OCI-LY3 (cell line): ENCODE measurements at regions not wholly inside any gene's neighbourhood (a gene's known extent, or its start where the extent isn't known, plus 50 kb on each side); places are given as distances from the start of the nearest gene placed in this dataset.

Experiments
- H2AFZ ChIP-seq: fragments of 200-600, 300-600 bp; shearing (Covaris generic); 2 replicates; pipeline ENCODE4 v1.6.0; 2014; ENCODE audit warnings: antibody characterized with exemption, low read depth, low read length
- H3K27ac ChIP-seq: fragments of 200-600, 300-600 bp; sonication (generic); 2 replicates; pipeline ENCODE4 v1.5.1; 2014; ENCODE audit warnings: mild to moderate bottlenecking, low read length, moderate library complexity, mixed read lengths
- H3K27me3 ChIP-seq: fragments of 200-600, 300-600 bp; sonication (generic); 2 replicates; pipeline ENCODE4 v1.6.1; 2014; ENCODE audit warnings: low read depth, low read length, mixed read lengths
- H3K36me3 ChIP-seq: fragments of 200-600, 300-600 bp; sonication (generic); replicated peaks from 2 replicates; pipeline ENCODE3; 2014; ENCODE audit warnings: low read depth, low read length, mixed read lengths
- H3K4me1 ChIP-seq: fragments of 300-600, 200-600 bp; sonication (generic); 2 replicates; pipeline ENCODE4 v1.6.1; 2014; ENCODE audit warnings: low read length, mixed read lengths
- H3K4me2 ChIP-seq: fragments of 200-600, 300-600 bp; sonication (generic); 2 replicates; pipeline ENCODE4 v1.6.1; 2014; ENCODE audit warnings: low read length, mixed read lengths
- H3K4me3 ChIP-seq: fragments of 300-600, 200-600 bp; sonication (generic); 2 replicates; pipeline ENCODE4 v1.5.1; 2014; ENCODE audit warnings: antibody characterized with exemption, mild to moderate bottlenecking, low read length, moderate library complexity
- H3K79me2 ChIP-seq: fragments of 300-600, 200-600 bp; shearing (Covaris generic); 2 replicates; pipeline ENCODE4 v1.6.1; 2014; ENCODE audit warnings: mild to moderate bottlenecking, low read length, mixed read lengths
- H3K9ac ChIP-seq: fragments of 300-600, 200-600 bp; shearing (Covaris generic); 2 replicates; pipeline ENCODE4 v1.6.0; 2014; ENCODE audit warnings: mild to moderate bottlenecking, low read length, moderate library complexity
- H3K9me3 ChIP-seq: fragments of 200-600, 300-600 bp; shearing (Covaris generic); 2 replicates; pipeline ENCODE4 v1.6.1; 2014; ENCODE audit warnings: low read length, mixed read lengths; ENCODE audit not compliant: insufficient read depth
- H4K20me1 ChIP-seq: fragments of 200-600, 300-600 bp; sonication (generic); 2 replicates; pipeline ENCODE4 v1.6.1; 2016; ENCODE audit warnings: low read length, mixed read lengths; ENCODE audit not compliant: insufficient read depth
- EZH2phosphoT487 ChIP-seq: fragments of 200-600 bp; shearing (Covaris generic); IDR thresholded peaks from 2 replicates; pipeline ENCODE4 v1.6.1; 2018; ENCODE audit warnings: antibody characterized with exemption, mixed run types, low read depth
- TF ChIP-seq, protein P1 (sequence below): fragments of 200-600, 300-600 bp; sonication (generic); IDR thresholded peaks from 2 replicates; pipeline ENCODE4 v1.5.1; 2014; ENCODE audit warnings: antibody characterized with exemption, low read length, low read depth

DNA sequence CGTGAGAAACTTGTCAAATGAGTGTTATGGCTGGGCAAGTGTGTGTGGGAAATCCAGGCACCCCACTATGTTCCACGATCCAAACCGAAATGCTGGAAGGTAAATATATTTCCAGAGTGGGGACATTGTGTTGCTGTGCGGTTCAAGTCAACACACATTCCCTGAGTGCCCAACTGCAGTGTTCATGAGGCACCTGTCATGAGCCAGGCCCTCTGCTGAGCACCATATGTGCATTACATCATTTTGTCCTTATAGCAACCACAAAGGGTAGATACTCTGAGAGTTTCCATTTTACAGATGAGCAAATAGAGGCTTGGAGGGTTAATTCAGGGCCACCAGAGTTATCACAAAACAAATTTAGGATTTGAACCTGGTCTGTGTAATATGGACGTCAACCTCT, 59.9 kb upstream of the SOD1 start:
- Histone ChIP-seq H3K9me3 (no peaks in the 10 kb centered on the region), H3K9ac (no peak overlapping the region), H3K4me2 (no peak overlapping the region), H3K4me1 (no peaks in the 10 kb centered on the region), H3K4me3 (no peak overlapping the region), H2AFZ (no peak overlapping the region), H3K27ac (no peak overlapping the region), H3K79me2 (no peaks in the 10 kb centered on the region), H4K20me1 (no peaks in the 10 kb centered on the region), H3K36me3 (no peaks in the 10 kb centered on the region), H3K27me3 (no peaks in the 10 kb centered on the region)
- TF ChIP-seq, protein P1, sequence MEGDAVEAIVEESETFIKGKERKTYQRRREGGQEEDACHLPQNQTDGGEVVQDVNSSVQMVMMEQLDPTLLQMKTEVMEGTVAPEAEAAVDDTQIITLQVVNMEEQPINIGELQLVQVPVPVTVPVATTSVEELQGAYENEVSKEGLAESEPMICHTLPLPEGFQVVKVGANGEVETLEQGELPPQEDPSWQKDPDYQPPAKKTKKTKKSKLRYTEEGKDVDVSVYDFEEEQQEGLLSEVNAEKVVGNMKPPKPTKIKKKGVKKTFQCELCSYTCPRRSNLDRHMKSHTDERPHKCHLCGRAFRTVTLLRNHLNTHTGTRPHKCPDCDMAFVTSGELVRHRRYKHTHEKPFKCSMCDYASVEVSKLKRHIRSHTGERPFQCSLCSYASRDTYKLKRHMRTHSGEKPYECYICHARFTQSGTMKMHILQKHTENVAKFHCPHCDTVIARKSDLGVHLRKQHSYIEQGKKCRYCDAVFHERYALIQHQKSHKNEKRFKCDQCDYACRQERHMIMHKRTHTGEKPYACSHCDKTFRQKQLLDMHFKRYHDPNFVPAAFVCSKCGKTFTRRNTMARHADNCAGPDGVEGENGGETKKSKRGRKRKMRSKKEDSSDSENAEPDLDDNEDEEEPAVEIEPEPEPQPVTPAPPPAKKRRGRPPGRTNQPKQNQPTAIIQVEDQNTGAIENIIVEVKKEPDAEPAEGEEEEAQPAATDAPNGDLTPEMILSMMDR: no peak
- no peak for TF ChIP-seq EZH2phosphoT487

DNA sequence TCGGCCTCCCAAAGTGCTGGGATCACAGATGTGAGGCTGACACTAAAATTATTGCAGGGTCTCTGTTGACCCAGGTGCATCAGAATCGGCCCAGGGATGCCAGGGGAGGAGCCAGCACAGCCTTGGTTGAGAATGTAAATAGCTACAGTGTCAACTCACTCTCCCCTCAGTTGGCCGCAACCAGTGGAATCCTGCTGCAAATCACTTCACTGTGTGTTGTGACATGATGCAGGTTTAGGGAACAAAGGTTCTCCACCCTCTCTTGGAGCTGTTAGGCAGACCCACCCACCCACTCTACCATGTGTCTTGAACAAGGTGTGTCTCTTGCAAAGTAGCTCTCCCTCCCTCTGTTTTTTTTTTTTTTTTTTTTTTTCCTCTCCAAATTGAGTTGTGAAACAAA, 60.5 kb upstream of the SOD1 start:
- Histone ChIP-seq H3K4me2 (no peak overlapping the region), H3K79me2 (no peaks in the 10 kb centered on the region), H3K36me3 (no peaks in the 10 kb centered on the region), H3K9me3 (no peaks in the 10 kb centered on the region), H2AFZ (no peak overlapping the region), H3K9ac (no peak overlapping the region), H3K4me3 (no peak overlapping the region), H3K4me1 (no peaks in the 10 kb centered on the region), H3K27me3 (no peaks in the 10 kb centered on the region), H4K20me1 (no peaks in the 10 kb centered on the region), H3K27ac (no peak overlapping the region)
- TF ChIP-seq EZH2phosphoT487: no peak
- TF ChIP-seq, protein P1: no peak

DNA sequence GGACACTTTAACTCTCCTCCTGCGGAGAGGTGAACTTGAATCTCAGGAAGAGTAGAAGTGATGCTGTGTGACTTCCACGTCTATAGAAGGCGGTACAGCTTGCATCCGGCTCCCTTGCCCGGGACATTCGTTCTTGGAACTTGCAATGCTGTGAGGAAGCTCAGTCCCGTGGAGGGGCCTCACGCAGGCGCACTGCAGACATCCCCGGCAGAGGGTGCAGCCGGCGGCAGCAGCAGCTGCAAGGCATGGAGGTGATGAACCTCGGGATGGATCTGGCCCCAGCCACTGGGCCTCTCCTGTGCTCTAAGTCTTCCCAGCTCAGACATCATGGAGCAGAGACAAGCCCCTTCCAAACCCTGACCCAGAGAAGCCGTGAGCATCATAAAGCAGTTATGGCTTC, 61.8 kb upstream of the SOD1 start:
- Histone ChIP-seq H3K27me3 (no peaks in the 10 kb centered on the region), H3K36me3 (no peaks in the 10 kb centered on the region), H4K20me1 (no peaks in the 10 kb centered on the region), H3K79me2 (no peaks in the 10 kb centered on the region), H3K4me2 (no peak overlapping the region), H3K9me3 (no peaks in the 10 kb centered on the region), H2AFZ (no peak overlapping the region), H3K9ac (no peak overlapping the region), H3K4me1 (no peaks in the 10 kb centered on the region), H3K27ac (no peak overlapping the region), H3K4me3 (no peak overlapping the region)
- TF ChIP-seq, protein P1: no peak
- TF ChIP-seq EZH2phosphoT487: no peak

DNA sequence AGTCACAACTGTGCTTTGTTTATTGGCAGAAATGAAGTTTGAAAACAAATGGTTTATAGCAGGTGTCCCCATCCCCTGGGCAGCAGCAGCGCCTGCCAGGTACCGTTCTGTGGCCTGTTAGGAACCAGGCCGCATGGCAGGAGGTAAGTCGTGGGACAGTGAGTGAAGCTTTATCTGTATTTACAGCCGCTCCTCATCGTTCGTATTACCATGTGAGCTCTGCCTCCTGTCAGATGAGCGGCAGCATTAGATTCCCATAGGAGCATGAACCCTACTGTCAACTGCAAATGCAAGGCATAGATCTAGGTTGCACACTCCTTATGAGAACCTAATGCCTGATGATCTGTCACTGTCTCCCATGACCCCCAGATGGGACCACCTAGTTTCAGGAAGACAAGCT, 63.4 kb upstream of the SOD1 start:
- Histone ChIP-seq H3K4me2 (no peak overlapping the region), H3K4me1 (no peaks in the 10 kb centered on the region), H3K27ac (no peak overlapping the region), H3K27me3 (no peaks in the 10 kb centered on the region), H3K4me3 (no peak overlapping the region), H4K20me1 (no peaks in the 10 kb centered on the region), H3K9me3 (no peaks in the 10 kb centered on the region), H2AFZ (no peak overlapping the region), H3K36me3 (no peaks in the 10 kb centered on the region), H3K79me2 (no peaks in the 10 kb centered on the region), H3K9ac (no peak overlapping the region)
- TF ChIP-seq, protein P1: no peak
- no peak for TF ChIP-seq EZH2phosphoT487
